ENCODE measurements at regions not wholly inside any gene's neighbourhood (a gene's known extent, or its start where the extent isn't known, plus 50 kb on each side); places are given as distances from the start of the nearest gene placed in this dataset.

GRCh38 chr6:144485531-144485930 lies 200.4 kb downstream of the UTRN start:
- no peak for TF ChIP-seq POLR2A (IDR thresholded peaks at IDR 0.05)
- no peak for TF ChIP-seq CTCF (IDR thresholded peaks at IDR 0.05)

All from gastroesophageal sphincter (tissue), 3 donors.